ENCODE measurements at regions not wholly inside any gene's neighbourhood (a gene's known extent, or its start where the extent isn't known, plus 50 kb on each side); places are given as distances from the start of the nearest gene placed in this dataset.
"Not testable (repeated sequence)": the region's sequence is repeated elsewhere in the genome, so short reads cannot be mapped to it uniquely, and the experiment has no call there.

- Mint-ChIP-seq H3K4me3 (no peak overlapping the region), H3K36me3 (peaks cover 22% of the 10 kb centered on the region), H3K9me3 (peaks cover 8% of the 10 kb centered on the region), H3K27me3 (peaks cover 10 to 23% of the 10 kb centered on the region in 2 donors), H3K27ac (no peak overlapping the region), H3K4me1 (ENCODE audit: low read depth in 2 of 2) (no peaks in the 10 kb centered on the region)
- no peak for DNase-seq (ENCODE audit: low spot score)
- no peak for ATAC-seq
Observed at GRCh38 chr2:217351378-217351777, 491.5 kb upstream of the TNP1 start.

GRCh38 chr2:217349251-217349650 is 489.4 kb upstream of the TNP1 start:
- Mint-ChIP-seq H3K27ac (no peak overlapping the region), H3K27me3 (peaks cover 5 to 17% of the 10 kb centered on the region in 2 donors), H3K4me1 (ENCODE audit: low read depth in 2 of 2) (no peaks in the 10 kb centered on the region), H3K9me3 (peaks cover 8% of the 10 kb centered on the region), H3K36me3 (peaks cover 22% of the 10 kb centered on the region), H3K4me3 (no peak overlapping the region)
- DNase-seq (ENCODE audit: low spot score): no peak
- no peak for ATAC-seq

GRCh38 chr2:217347630-217348029 is 487.8 kb upstream of the TNP1 start:
- H3K4me1 Mint-ChIP-seq (ENCODE audit: low read depth in 2 of 2); H3K4me3 Mint-ChIP-seq; H3K27ac Mint-ChIP-seq; ATAC-seq; DNase-seq (ENCODE audit: low spot score); H3K9me3 Mint-ChIP-seq: not testable (repeated sequence)
- H3K36me3 Mint-ChIP-seq: peaks cover 22% of the 10 kb centered on the region
- H3K27me3 Mint-ChIP-seq: peaks cover 5 to 20% of the 10 kb centered on the region in 2 donors

GRCh38 chr2:217346043-217346442 is 486.2 kb upstream of the TNP1 start:
- H3K4me1 Mint-ChIP-seq (ENCODE audit: low read depth in 2 of 2); H3K4me3 Mint-ChIP-seq; H3K9me3 Mint-ChIP-seq; ATAC-seq; H3K27ac Mint-ChIP-seq; DNase-seq (ENCODE audit: low spot score): not testable (repeated sequence)
- peaks cover 5 to 20% of the 10 kb centered on the region in 2 donors for H3K27me3 Mint-ChIP-seq
- H3K36me3 Mint-ChIP-seq: peaks cover 22% of the 10 kb centered on the region

- Mint-ChIP-seq H3K9me3 (no peaks in the 10 kb centered on the region), H3K4me3 (no peak overlapping the region), H3K36me3 (no peaks in the 10 kb centered on the region), H3K4me1 (ENCODE audit: low read depth in 2 of 2) (no peaks in the 10 kb centered on the region), H3K27ac (no peak overlapping the region), H3K27me3 (peaks cover 3 to 8% of the 10 kb centered on the region in 2 donors)
- ATAC-seq (no peak), DNase-seq (ENCODE audit: low spot score) (no peak)
Observed at GRCh38 chr2:217340899-217341298, 481.0 kb upstream of the TNP1 start.

- H3K27ac Mint-ChIP-seq: no peak overlapping the region
- no peaks in the 10 kb centered on the region for H3K9me3 Mint-ChIP-seq
- H3K4me3 Mint-ChIP-seq: no peak overlapping the region
- no peaks in the 10 kb centered on the region for H3K4me1 Mint-ChIP-seq (ENCODE audit: low read depth in 2 of 2)
- DNase-seq (ENCODE audit: low spot score): no peak
- H3K36me3 Mint-ChIP-seq: no peaks in the 10 kb centered on the region
- peaks cover 3 to 8% of the 10 kb centered on the region in 2 donors for H3K27me3 Mint-ChIP-seq
- ATAC-seq: no peak
Observed at GRCh38 chr2:217340176-217340575, 480.3 kb upstream of the TNP1 start.

- H3K4me3 Mint-ChIP-seq: no peak overlapping the region
Observed at GRCh38 chr2:217339753-217340152, 479.9 kb upstream of the TNP1 start.

GRCh38 chr2:217338306-217338916 is 478.5 kb upstream of the TNP1 start:
- Mint-ChIP-seq H3K27ac (no peak overlapping the region), H3K4me1 (ENCODE audit: low read depth in 2 of 2) (no peaks in the 10 kb centered on the region), H3K36me3 (no peaks in the 10 kb centered on the region), H3K27me3 (peaks cover under 1 to 3% of the 10 kb centered on the region in 2 donors), H3K4me3 (no peak overlapping the region), H3K9me3 (no peaks in the 10 kb centered on the region)
- ATAC-seq (no peak), DNase-seq (ENCODE audit: low spot score) (no peak)

More at GRCh38 chr2:217339753-217340152, 479.9 kb upstream of the TNP1 start:
- no peak overlapping the region for H3K27ac Mint-ChIP-seq
- H3K9me3 Mint-ChIP-seq: no peaks in the 10 kb centered on the region
- ATAC-seq (no peak), DNase-seq (ENCODE audit: low spot score) (no peak)
- H3K27me3 Mint-ChIP-seq: peaks cover 3 to 8% of the 10 kb centered on the region in 2 donors
- H3K36me3 Mint-ChIP-seq: no peaks in the 10 kb centered on the region
- no peaks in the 10 kb centered on the region for H3K4me1 Mint-ChIP-seq (ENCODE audit: low read depth in 2 of 2)

GRCh38 chr2:217337771-217338170 is 477.9 kb upstream of the TNP1 start:
- Mint-ChIP-seq H3K36me3 (no peaks in the 10 kb centered on the region), H3K27ac (no peak overlapping the region), H3K4me1 (ENCODE audit: low read depth in 2 of 2) (no peaks in the 10 kb centered on the region), H3K9me3 (no peaks in the 10 kb centered on the region), H3K4me3 (no peak overlapping the region), H3K27me3 (peaks cover 0 to 3% of the 10 kb centered on the region in 2 donors)
- ATAC-seq (no peak), DNase-seq (ENCODE audit: low spot score) (no peak)

- ATAC-seq (no peak), DNase-seq (ENCODE audit: low spot score) (no peak)
- Mint-ChIP-seq H3K4me1 (ENCODE audit: low read depth in 2 of 2) (no peaks in the 10 kb centered on the region), H3K27ac (no peak overlapping the region), H3K36me3 (no peaks in the 10 kb centered on the region), H3K9me3 (no peaks in the 10 kb centered on the region), H3K4me3 (no peak overlapping the region), H3K27me3 (peaks cover 0 to 3% of the 10 kb centered on the region in 2 donors)
Observed at GRCh38 chr2:217336694-217337093, 476.8 kb upstream of the TNP1 start.

GRCh38 chr2:217335341-217335966 is 475.6 kb upstream of the TNP1 start:
- no peaks in the 10 kb centered on the region for H3K9me3 Mint-ChIP-seq
- no peak overlapping the region for H3K27ac Mint-ChIP-seq
- no peaks in the 10 kb centered on the region for H3K36me3 Mint-ChIP-seq
- no peaks in the 10 kb centered on the region for H3K4me1 Mint-ChIP-seq (ENCODE audit: low read depth in 2 of 2)
- no peak for DNase-seq (ENCODE audit: low spot score)
- peaks cover 0 to 3% of the 10 kb centered on the region in 2 donors for H3K27me3 Mint-ChIP-seq
- no peak overlapping the region for H3K4me3 Mint-ChIP-seq
- ATAC-seq: no peak

- Mint-ChIP-seq H3K9me3 (no peaks in the 10 kb centered on the region), H3K4me3 (no peak overlapping the region), H3K4me1 (ENCODE audit: low read depth in 2 of 2) (no peaks in the 10 kb centered on the region), H3K27me3 (peaks cover 0 to 3% of the 10 kb centered on the region in 2 donors), H3K36me3 (no peaks in the 10 kb centered on the region), H3K27ac (no peak overlapping the region)
- ATAC-seq (no peak), DNase-seq (ENCODE audit: low spot score) (no peak)
Observed at GRCh38 chr2:217334561-217334960, 474.7 kb upstream of the TNP1 start.

GRCh38 chr2:217332866-217333265 is 473.0 kb upstream of the TNP1 start:
- no peaks in the 10 kb centered on the region for H3K36me3 Mint-ChIP-seq
- no peaks in the 10 kb centered on the region for H3K4me1 Mint-ChIP-seq (ENCODE audit: low read depth in 2 of 2)
- H3K9me3 Mint-ChIP-seq: no peaks in the 10 kb centered on the region
- DNase-seq (ENCODE audit: low spot score) (no peak), ATAC-seq (no peak)
- H3K4me3 Mint-ChIP-seq: no peak overlapping the region
- H3K27ac Mint-ChIP-seq: no peak overlapping the region
- peaks cover 0 to 3% of the 10 kb centered on the region in 2 donors for H3K27me3 Mint-ChIP-seq

- Mint-ChIP-seq H3K4me1 (ENCODE audit: low read depth in 2 of 2) (no peaks in the 10 kb centered on the region), H3K9me3 (no peaks in the 10 kb centered on the region), H3K4me3 (no peak overlapping the region), H3K27me3 (peaks cover 3 to 4% of the 10 kb centered on the region in 2 donors), H3K27ac (no peak overlapping the region), H3K36me3 (no peaks in the 10 kb centered on the region)
- ATAC-seq (no peak), DNase-seq (ENCODE audit: low spot score) (no peak)
Observed at GRCh38 chr2:217332417-217332791, 472.5 kb upstream of the TNP1 start.
